SK-N-SH (cell line): ENCODE measurements at regions not wholly inside any gene's neighbourhood (a gene's known extent, or its start where the extent isn't known, plus 50 kb on each side); places are given as distances from the start of the nearest gene placed in this dataset.

ENCODE experiments used
- CTCF ChIA-PET: fragments of 300-600, 350-600 bp; formaldehyde crosslinking; extraction: SDS; loops from one replicate; lab custom pipeline; 2021; lab: Yijun Ruan, JAX
- POLR2A ChIA-PET: fragments of 350-600 bp; sonication (Branson Sonifier 250); formaldehyde crosslinking; extraction: SDS; loops from one replicate; lab custom pipeline; 2020; ENCODE audit warnings: antibody characterized with exemption, inconsistent platforms; lab: Yijun Ruan, JAX
- DNase-seq: peaks from one replicate; pipeline ENCODE4 v3.0.0; 2012
- H2AFZ ChIP-seq: fragments of 200-600 bp; sonication (generic); 2 replicates; pipeline ENCODE4 v1.8.1; 2016; ENCODE audit warnings: antibody characterized with exemption, mild to moderate bottlenecking, low read depth
- H3F3A ChIP-seq: fragments of 200-600 bp; sonication (generic); replicated peaks from 2 replicates; pipeline ENCODE3; 2016; ENCODE audit warnings: antibody characterized with exemption, mild to moderate bottlenecking; ENCODE audit not compliant: insufficient read depth
- H3K27ac ChIP-seq, 2 experiments: fragments of 200-500 bp in 1 of 2; fragments of 200-600 bp in 1 of 2; sonication (Bioruptor generic) in 1 of 2; sonication (generic), shearing (Covaris generic) in 1 of 2; 2 replicates each; pipeline versions ENCODE4 v1.5.1 to v1.6.1; 2014 to 2016; ENCODE audit warnings: low read depth in 2 of 2, inconsistent platforms in 1 of 2, low read length in 1 of 2, mild to moderate bottlenecking in 1 of 2, mixed read lengths in 1 of 2
- H3K27me3 ChIP-seq: fragments of 200-600 bp; sonication (generic), shearing (Covaris generic); 2 replicates; pipeline ENCODE4 v1.6.1; 2016; ENCODE audit warnings: mixed run types; ENCODE audit not compliant: insufficient read depth
- H3K36me3 ChIP-seq, 2 experiments: fragments of 200-500 bp in 1 of 2; fragments of 200-600 bp in 1 of 2; sonication (Bioruptor generic) in 1 of 2; sonication (generic) in 1 of 2; replicated peaks in 1 of 2; 2 replicates each; pipeline versions ENCODE3 to v1.5.1; 2014 to 2016; ENCODE audit warnings: low read length in 1 of 2, mild to moderate bottlenecking in 1 of 2; ENCODE audit not compliant: insufficient read depth in 2 of 2, control insufficient read depth in 1 of 2
- H3K4me1 ChIP-seq, 2 experiments: fragments of 200-500 bp in 1 of 2; fragments of 200-600 bp in 1 of 2; sonication (Bioruptor generic) in 1 of 2; sonication (generic), shearing (Covaris generic) in 1 of 2; 2 replicates each; pipeline versions ENCODE4 v1.5.1 to v1.6.1; 2014 to 2016; ENCODE audit warnings: low read depth in 1 of 2, low read length in 1 of 2, mixed run types in 1 of 2; ENCODE audit not compliant: insufficient read depth in 2 of 2, control insufficient read depth in 1 of 2
- H3K4me2 ChIP-seq: fragments of 200-600 bp; sonication (generic), shearing (Covaris generic); 2 replicates; pipeline ENCODE4 v1.6.1; 2017; ENCODE audit warnings: mixed run types
- H3K4me3 ChIP-seq, 2 experiments: fragments of 200-500 bp in 1 of 2; fragments of 200-600 bp in 1 of 2; sonication (Bioruptor generic) in 1 of 2; sonication (generic), shearing (Covaris generic) in 1 of 2; 2 replicates each; pipeline versions ENCODE4 v1.5.1 to v1.8.1; 2014 to 2016; ENCODE audit warnings: low read depth in 2 of 2, inconsistent platforms in 1 of 2, low read length in 1 of 2, mild to moderate bottlenecking in 1 of 2, mixed read lengths in 1 of 2, moderate library complexity in 1 of 2
- H3K79me2 ChIP-seq: fragments of 200-600 bp; sonication (generic); 2 replicates; pipeline ENCODE4 v1.8.1; 2017; ENCODE audit warnings: mild to moderate bottlenecking; ENCODE audit not compliant: insufficient read depth
- H3K9ac ChIP-seq: fragments of 200-600 bp; sonication (generic); 2 replicates; pipeline ENCODE4 v1.6.1; 2017; ENCODE audit warnings: mixed run types
- H3K9me2 ChIP-seq: fragments of 200-600 bp; sonication (generic); 2 replicates; pipeline ENCODE4 v1.6.1; 2017; ENCODE audit warnings: mixed run types
- H3K9me3 ChIP-seq: fragments of 200-600 bp; sonication (generic); 2 replicates; pipeline ENCODE4 v1.6.1; 2017; ENCODE audit warnings: mixed run types, mild to moderate bottlenecking, moderate library complexity
- H4K20me1 ChIP-seq: fragments of 200-600 bp; sonication (generic); 2 replicates; pipeline ENCODE4 v1.6.1; 2017; ENCODE audit warnings: mild to moderate bottlenecking, mixed run types; ENCODE audit not compliant: insufficient read depth
- CHD2 ChIP-seq: fragments of 150-350 bp; IDR thresholded peaks from 2 replicates; pipeline ENCODE4 v1.6.1; 2018; ENCODE audit warnings: low read length; ENCODE audit not compliant: partially characterized antibody
- EP300 ChIP-seq, 2 experiments: IDR thresholded peaks; 2 replicates each; pipeline versions ENCODE4 v1.4.0 to v1.6.1; 2012; ENCODE audit warnings: borderline replicate concordance in 1 of 2, low read depth in 1 of 2, low read length in 1 of 2
- FOXJ3 ChIP-seq: sonication (generic); formaldehyde crosslinking; IDR thresholded peaks from 2 replicates; pipeline ENCODE4 v1.5.1; 2020; ENCODE audit warnings: mild to moderate bottlenecking, missing genetic modification reagents
- FOXM1 ChIP-seq: IDR thresholded peaks from 2 replicates; pipeline ENCODE4 v1.4.0; 2012; ENCODE audit warnings: low read depth, mild to moderate bottlenecking
- GATA2 ChIP-seq: sonication (generic); formaldehyde crosslinking; IDR thresholded peaks from 2 replicates; pipeline ENCODE4 v1.5.0; 2020; ENCODE audit warnings: mild to moderate bottlenecking, missing genetic modification reagents
- JUND ChIP-seq: IDR thresholded peaks from 2 replicates; pipeline ENCODE4 v1.4.0; 2012
- NRF1 ChIP-seq: IDR thresholded peaks from 2 replicates; pipeline ENCODE4 v1.6.1; 2012; ENCODE audit warnings: low read depth, mild to moderate bottlenecking, low read length
- RCOR1 ChIP-seq: fragments of 150-350 bp; IDR thresholded peaks from 2 replicates; pipeline ENCODE4 v1.6.1; 2017; ENCODE audit warnings: antibody characterized with exemption, low read length
- RFX5 ChIP-seq: IDR thresholded peaks from 2 replicates; pipeline ENCODE4 v1.6.1; 2012; ENCODE audit warnings: mild to moderate bottlenecking, improper control_type of control experiment, low read length
- SMC3 ChIP-seq: IDR thresholded peaks from 2 replicates; pipeline ENCODE4 v1.6.1; 2012; ENCODE audit warnings: low read depth, low read length, improper control_type of control experiment
- USF1 ChIP-seq: IDR thresholded peaks from 2 replicates; pipeline ENCODE4 v1.4.0; 2012; ENCODE audit warnings: low read depth, borderline replicate concordance
- YY1 ChIP-seq: IDR thresholded peaks from 2 replicates; pipeline ENCODE4 v1.4.0; 2012; ENCODE audit warnings: low read depth, mild to moderate bottlenecking
- WGBS: methylation state at CpG from one replicate; pipeline ENCODE4 v1.1.6; 2017; ENCODE audit warnings: low lambda C conversion rate; 5-methylcytosine and 5-hydroxymethylcytosine counted together
- TF ChIP-seq, protein P1 (sequence below): fragments of 150-350 bp; IDR thresholded peaks from 2 replicates; pipeline ENCODE4 v1.6.1; 2017; ENCODE audit warnings: antibody characterized with exemption, low read length, low read depth, borderline replicate concordance
- TF ChIP-seq, protein P2 (sequence below): IDR thresholded peaks from 2 replicates; pipeline ENCODE4 v1.6.1; 2012; ENCODE audit warnings: mild to moderate bottlenecking, low read depth, low read length, moderate library complexity

DNA sequence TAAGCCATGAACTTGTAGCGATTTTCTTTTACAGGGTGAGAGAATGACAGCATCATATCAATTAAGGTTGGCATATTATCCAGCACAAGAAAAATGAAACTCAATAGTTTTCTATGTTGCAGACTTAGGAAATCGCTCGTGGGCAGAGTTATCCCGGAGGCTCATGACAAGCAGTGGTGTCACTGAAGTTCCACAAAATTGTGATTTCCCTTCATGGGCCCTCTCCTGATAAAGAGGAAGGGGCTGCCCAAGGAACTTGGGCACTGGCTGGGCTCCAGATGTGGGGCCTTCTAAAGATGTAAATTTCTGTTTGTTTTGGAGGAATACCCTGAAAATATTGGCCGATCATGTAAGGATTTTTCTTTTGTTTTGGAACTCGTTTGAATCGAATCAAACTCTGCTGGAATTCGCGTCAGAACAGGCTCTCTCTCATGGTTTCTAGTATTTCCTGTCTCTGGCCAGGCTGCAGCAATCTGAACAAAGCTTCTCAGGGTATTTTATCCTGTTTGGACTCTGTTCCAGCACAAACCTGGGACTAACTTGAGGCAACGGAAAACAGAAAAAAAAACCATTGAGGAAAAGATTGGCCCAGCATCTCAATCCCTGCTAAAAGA is 340.6 kb upstream of the NRP1 start:
- H3K27me3 ChIP-seq: no peaks in the 10 kb centered on the region
- ChIA-PET CTCF (interaction anchor here (0.6 kb wide), 1 partner anchor 8 kb away, joined by 3 read pairs; no protein-coding TSS in a partner anchor), POLR2A (no interaction called here)
- no peaks in the 10 kb centered on the region for H3K9me2 ChIP-seq
- H3K79me2 ChIP-seq: no peaks in the 10 kb centered on the region
- H3K27ac ChIP-seq: no peak overlapping the region
- no peaks in the 10 kb centered on the region for H3K36me3 ChIP-seq
- 86% methylated on average over 10 of the region's 10 CpGs for WGBS
- no peak overlapping the region for H3K9ac ChIP-seq
- TF ChIP-seq NRF1 (no peak), YY1 (no peak), SMC3 (no peak), FOXM1 (no peak), JUND (no peak), RCOR1 (no peak), EP300 (IDR thresholded peaks at IDR 0.05; ENCODE audit: borderline replicate concordance in 1 of 2, low read depth in 1 of 2, low read length in 1 of 2) (no peak), USF1 (no peak), FOXJ3 (CRISPR knock-in tag) (no peak), RFX5 (no peak), CHD2 (no peak), GATA2 (CRISPR knock-in tag) (no peak)
- TF ChIP-seq, protein P1, sequence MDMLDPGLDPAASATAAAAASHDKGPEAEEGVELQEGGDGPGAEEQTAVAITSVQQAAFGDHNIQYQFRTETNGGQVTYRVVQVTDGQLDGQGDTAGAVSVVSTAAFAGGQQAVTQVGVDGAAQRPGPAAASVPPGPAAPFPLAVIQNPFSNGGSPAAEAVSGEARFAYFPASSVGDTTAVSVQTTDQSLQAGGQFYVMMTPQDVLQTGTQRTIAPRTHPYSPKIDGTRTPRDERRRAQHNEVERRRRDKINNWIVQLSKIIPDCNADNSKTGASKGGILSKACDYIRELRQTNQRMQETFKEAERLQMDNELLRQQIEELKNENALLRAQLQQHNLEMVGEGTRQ: no peak
- TF ChIP-seq, protein P2, sequence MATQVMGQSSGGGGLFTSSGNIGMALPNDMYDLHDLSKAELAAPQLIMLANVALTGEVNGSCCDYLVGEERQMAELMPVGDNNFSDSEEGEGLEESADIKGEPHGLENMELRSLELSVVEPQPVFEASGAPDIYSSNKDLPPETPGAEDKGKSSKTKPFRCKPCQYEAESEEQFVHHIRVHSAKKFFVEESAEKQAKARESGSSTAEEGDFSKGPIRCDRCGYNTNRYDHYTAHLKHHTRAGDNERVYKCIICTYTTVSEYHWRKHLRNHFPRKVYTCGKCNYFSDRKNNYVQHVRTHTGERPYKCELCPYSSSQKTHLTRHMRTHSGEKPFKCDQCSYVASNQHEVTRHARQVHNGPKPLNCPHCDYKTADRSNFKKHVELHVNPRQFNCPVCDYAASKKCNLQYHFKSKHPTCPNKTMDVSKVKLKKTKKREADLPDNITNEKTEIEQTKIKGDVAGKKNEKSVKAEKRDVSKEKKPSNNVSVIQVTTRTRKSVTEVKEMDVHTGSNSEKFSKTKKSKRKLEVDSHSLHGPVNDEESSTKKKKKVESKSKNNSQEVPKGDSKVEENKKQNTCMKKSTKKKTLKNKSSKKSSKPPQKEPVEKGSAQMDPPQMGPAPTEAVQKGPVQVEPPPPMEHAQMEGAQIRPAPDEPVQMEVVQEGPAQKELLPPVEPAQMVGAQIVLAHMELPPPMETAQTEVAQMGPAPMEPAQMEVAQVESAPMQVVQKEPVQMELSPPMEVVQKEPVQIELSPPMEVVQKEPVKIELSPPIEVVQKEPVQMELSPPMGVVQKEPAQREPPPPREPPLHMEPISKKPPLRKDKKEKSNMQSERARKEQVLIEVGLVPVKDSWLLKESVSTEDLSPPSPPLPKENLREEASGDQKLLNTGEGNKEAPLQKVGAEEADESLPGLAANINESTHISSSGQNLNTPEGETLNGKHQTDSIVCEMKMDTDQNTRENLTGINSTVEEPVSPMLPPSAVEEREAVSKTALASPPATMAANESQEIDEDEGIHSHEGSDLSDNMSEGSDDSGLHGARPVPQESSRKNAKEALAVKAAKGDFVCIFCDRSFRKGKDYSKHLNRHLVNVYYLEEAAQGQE: no peak
- H3K4me1 ChIP-seq: no peaks in the 10 kb centered on the region
- no peaks in the 10 kb centered on the region for H3F3A ChIP-seq
- H2AFZ ChIP-seq: no peak overlapping the region
- no peak overlapping the region for H3K4me2 ChIP-seq
- no peaks in the 10 kb centered on the region for H3K9me3 ChIP-seq
- no peaks in the 10 kb centered on the region for H4K20me1 ChIP-seq
- H3K4me3 ChIP-seq: no peak overlapping the region
- no peak for DNase-seq
